GM19467 (cell line): ENCODE measurements at regions not wholly inside any gene's neighbourhood (a gene's known extent, or its start where the extent isn't known, plus 50 kb on each side); places are given as distances from the start of the nearest gene placed in this dataset.

Source experiments
- ATAC-seq: cut with Tn5 transposase; IDR thresholded peaks from one replicate; pipeline ENCODE4 v1.9.1; 2021; ENCODE audit warnings: mild to moderate bottlenecking, moderate library complexity; ENCODE audit not compliant: unreplicated experiment

- no peak for ATAC-seq
These were observed 80.6 kb upstream of the SYT13 start for GRCh38 chr11:45366619-45367190.

- ATAC-seq = no peak
These were observed 79.9 kb upstream of the SYT13 start for GRCh38 chr11:45365961-45366618.

- no peak for ATAC-seq
These were observed 76.5 kb upstream of the SYT13 start for GRCh38 chr11:45362636-45363035.

GRCh38 chr11:45361551-45361950, 75.4 kb upstream of the SYT13 start:
- ATAC-seq = no peak

GRCh38 chr11:45355706-45356041, 69.5 kb upstream of the SYT13 start:
- ATAC-seq = no peak

- peak; percentile 87 for ATAC-seq
These were observed 69.0 kb upstream of the SYT13 start for GRCh38 chr11:45354976-45355705.

GRCh38 chr11:45348729-45349128, 62.6 kb upstream of the SYT13 start:
- no peak for ATAC-seq

GRCh38 chr11:45347348-45348082, 61.4 kb upstream of the SYT13 start:
- ATAC-seq = no peak

- no peak for ATAC-seq
These were observed 59.4 kb upstream of the SYT13 start for GRCh38 chr11:45345491-45345890.

GRCh38 chr11:45344028-45344427, 57.9 kb upstream of the SYT13 start:
- ATAC-seq = no peak

- no peak for ATAC-seq
These were observed 57.3 kb upstream of the SYT13 start for GRCh38 chr11:45343444-45343843.

GRCh38 chr11:45341372-45341771, 55.2 kb upstream of the SYT13 start:
- no peak for ATAC-seq

- ATAC-seq = peak; percentile 83
These were observed 53.8 kb upstream of the SYT13 start for GRCh38 chr11:45339729-45340519.

- ATAC-seq = no peak
These were observed 51.6 kb upstream of the SYT13 start for GRCh38 chr11:45337583-45338360.

GRCh38 chr11:45336136-45336535, 50.0 kb upstream of the SYT13 start:
- ATAC-seq = no peak
